ENCODE measurements at regions not wholly inside any gene's neighbourhood (a gene's known extent, or its start where the extent isn't known, plus 50 kb on each side); places are given as distances from the start of the nearest gene placed in this dataset.

- no peaks in the 10 kb centered on the region for H3K36me3 ChIP-seq (ENCODE audit: control insufficient read depth in 2 of 2, insufficient read depth in 1 of 2, low read length in 2 of 2)
- H3K4me3 ChIP-seq (ENCODE audit: low read depth, low read length) = no peak overlapping the region
- no peak overlapping the region for H3K27ac ChIP-seq (ENCODE audit: extremely low read depth, low read depth, low read length)
- no peaks in the 10 kb centered on the region for H3K9me3 ChIP-seq (ENCODE audit: control insufficient read depth, insufficient read depth, low read depth, low read length)
- TF ChIP-seq YY2 (tag by site-specific recombination; IDR thresholded peaks at IDR 0.05) (no peak), RBAK (tag by site-specific recombination; IDR thresholded peaks at IDR 0.05) (no peak), ZNF792 (tag by site-specific recombination; IDR thresholded peaks at IDR 0.05) (no peak), ZNF558 (tag by site-specific recombination; IDR thresholded peaks at IDR 0.05) (no peak), ZNF621 (tag by site-specific recombination; IDR thresholded peaks at IDR 0.05) (no peak), ZBTB48 (tag by site-specific recombination; IDR thresholded peaks at IDR 0.05) (no peak), ZNF521 (tag by site-specific recombination; IDR thresholded peaks at IDR 0.05) (no peak), ELK4 (IDR thresholded peaks at IDR 0.05; ENCODE audit: borderline replicate concordance, low read depth, low read length) (no peak), ZNF660 (tag by site-specific recombination; IDR thresholded peaks at IDR 0.05) (no peak), PRDM2 (tag by site-specific recombination; IDR thresholded peaks at IDR 0.05; ENCODE audit: borderline replicate concordance) (no peak), ZFP37 (tag by site-specific recombination; IDR thresholded peaks at IDR 0.05) (no peak)
- CTCF ChIA-PET = interaction anchor here (0.5 to 0.7 kb wide), 2 partner anchors 151 to 152 kb away, joined by 3 read pairs; no protein-coding TSS in a partner anchor
- H3K4me1 ChIP-seq (ENCODE audit: control insufficient read depth, insufficient read depth, low read length) = no peaks in the 10 kb centered on the region
- POLR2A ChIA-PET = no interaction called here
Measured at GRCh38 chr12:67732857-67733256, 84.3 kb downstream of the DYRK2 start.

- ChIA-PET POLR2A (no interaction called here), CTCF (no interaction called here)
- H3K9me3 ChIP-seq (ENCODE audit: control insufficient read depth, insufficient read depth, low read depth, low read length) = no peaks in the 10 kb centered on the region
- H3K36me3 ChIP-seq (ENCODE audit: control insufficient read depth in 2 of 2, insufficient read depth in 1 of 2, low read length in 2 of 2) = no peaks in the 10 kb centered on the region
- TF ChIP-seq ZSCAN30 (tag by site-specific recombination; IDR thresholded peaks at IDR 0.05) = no peak
- TF ChIP-seq ZNF449 (tag by site-specific recombination; IDR thresholded peaks at IDR 0.05) = no peak
- TF ChIP-seq ZNF221 (tag by site-specific recombination; IDR thresholded peaks at IDR 0.05; ENCODE audit: borderline replicate concordance) = no peak
- TF ChIP-seq ZNF114 (tag by site-specific recombination; IDR thresholded peaks at IDR 0.05) = no peak
- TF ChIP-seq ZFP41 (tag by site-specific recombination; IDR thresholded peaks at IDR 0.05; ENCODE audit: borderline replicate concordance) = no peak
- H3K27ac ChIP-seq (ENCODE audit: extremely low read depth, low read depth, low read length) = no peak overlapping the region
- no peaks in the 10 kb centered on the region for H3K4me1 ChIP-seq (ENCODE audit: control insufficient read depth, insufficient read depth, low read length)
- H3K4me3 ChIP-seq (ENCODE audit: low read depth, low read length) = no peak overlapping the region
Measured at GRCh38 chr12:67735868-67736267, 87.3 kb downstream of the DYRK2 start.

Data from HEK293 (cell line).